A673 (cell line): ENCODE measurements at regions not wholly inside any gene's neighbourhood (a gene's known extent, or its start where the extent isn't known, plus 50 kb on each side); places are given as distances from the start of the nearest gene placed in this dataset.

ENCODE experiments used
- BruUV-seq: library from RNA; stranded (reverse); fragments of 400-500 nt; replicated peaks from 2 replicates; lab custom pipeline; 2021; lab: Mats Ljungman, UMichigan
- CTCF ChIA-PET: fragments of 300-600 bp; sonication (Branson Sonifier 250); formaldehyde crosslinking; loops from one replicate; lab custom pipeline; 2022; ENCODE audit warnings: antibody characterized with exemption; lab: Charles Lee
- POLR2A ChIA-PET: fragments of 300-600 bp; sonication (Branson Sonifier 250); formaldehyde crosslinking; loops from one replicate; lab custom pipeline; 2022; ENCODE audit warnings: antibody characterized with exemption; ENCODE audit not compliant: low non-redundant PET; lab: Charles Lee
- DNase-seq: peaks from one replicate; pipeline ENCODE4 v3.0.0-alpha.2; 2015; ENCODE audit warnings: low spot score
- H3K27ac ChIP-seq: fragments of 200-600 bp; sonication (generic); 2 replicates; pipeline ENCODE4 v1.5.1; 2016; ENCODE audit warnings: mixed run types, low read depth, mild to moderate bottlenecking, mixed read lengths, antibody characterized with exemption, low read length; ENCODE audit not compliant: poor library complexity, severe bottlenecking
- H3K27me3 ChIP-seq: fragments of 200-600 bp; sonication (generic); replicated peaks from 2 replicates; pipeline ENCODE4 v1.6.1; 2017; ENCODE audit warnings: mixed run types, low read depth, mild to moderate bottlenecking, mixed read lengths, antibody characterized with exemption, low read length; ENCODE audit not compliant: insufficient read depth, poor library complexity
- H3K36me3 ChIP-seq: fragments of 200-600 bp; sonication (generic); 2 replicates; pipeline ENCODE4 v1.6.1; 2016; ENCODE audit warnings: mixed run types, mild to moderate bottlenecking, mixed read lengths, antibody characterized with exemption, low read length; ENCODE audit not compliant: insufficient read depth, poor library complexity, severe bottlenecking
- H3K4me1 ChIP-seq: fragments of 200-600 bp; sonication (generic); 2 replicates; pipeline ENCODE4 v1.6.1; 2017; ENCODE audit warnings: mixed run types, mild to moderate bottlenecking, mixed read lengths, antibody characterized with exemption, low read length; ENCODE audit not compliant: insufficient read depth, poor library complexity, severe bottlenecking
- H3K4me3 ChIP-seq: fragments of 200-600 bp; sonication (generic); 2 replicates; pipeline ENCODE4 v1.5.1; 2016; ENCODE audit warnings: low read depth, mixed run types, mild to moderate bottlenecking, mixed read lengths, low read length; ENCODE audit not compliant: poor library complexity, severe bottlenecking
- H3K9me3 ChIP-seq: fragments of 200-600 bp; sonication (generic); 2 replicates; pipeline ENCODE4 v1.6.1; 2016; ENCODE audit warnings: mixed run types, low read depth, mild to moderate bottlenecking, mixed read lengths, antibody characterized with exemption, low read length; ENCODE audit not compliant: poor library complexity, severe bottlenecking
- CTCF ChIP-seq: fragments of 300-800, 200-600 bp; sonication (generic); conservative IDR thresholded peaks from 2 replicates; pipeline ENCODE4 v1.5.1; 2017; ENCODE audit warnings: low read depth, mild to moderate bottlenecking, antibody characterized with exemption, low read length, moderate library complexity, mixed read lengths
- EZH2 ChIP-seq: fragments of 200-600 bp; sonication (generic); IDR thresholded peaks from 2 replicates; pipeline ENCODE4 v1.6.1; 2017; ENCODE audit warnings: borderline replicate concordance, low read depth, mild to moderate bottlenecking, mixed read lengths, antibody characterized with exemption, low read length; ENCODE audit not compliant: poor library complexity, severe bottlenecking
- intact Hi-C: fragments of 100-400 bp; cut with micrococcal nuclease; formaldehyde crosslinking; loops from one replicate; pipeline ENCODE4 v1.10.0; 2022; ENCODE audit not compliant: unreplicated experiment

DNA sequence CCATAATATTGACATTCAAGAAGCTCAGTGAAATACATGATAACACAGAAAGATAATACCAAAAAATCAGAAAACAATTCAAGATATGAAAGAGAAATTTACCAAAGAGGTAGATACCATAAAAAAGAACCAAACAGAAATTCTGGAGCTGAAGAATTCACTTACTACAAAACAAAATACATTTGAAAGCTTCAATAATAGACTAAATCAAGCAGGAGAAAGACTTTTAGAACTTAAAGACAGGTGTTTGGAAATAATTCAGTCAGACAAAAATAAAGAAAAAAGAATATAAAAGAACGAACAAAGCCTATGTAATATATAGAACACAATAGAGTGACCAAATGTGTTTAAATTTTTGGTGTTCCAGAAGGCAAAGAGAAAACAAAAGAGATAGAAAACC lies 158.7 kb downstream of the MOBP start:
- intact Hi-C loops, result no loop called here

GRCh38 chr3:39631136-39631535 lies 163.7 kb downstream of the MOBP start:
- POLR2A ChIA-PET, result no interaction called here
- H3K9me3 ChIP-seq, result no peaks in the 10 kb centered on the region
- no TSS peak for BruUV-seq
- CTCF ChIA-PET, result no interaction called here
- intact Hi-C loops, result no loop called here
- DNase-seq, result no peak
- H3K27ac ChIP-seq, result no peak overlapping the region
- no peaks in the 10 kb centered on the region for H3K36me3 ChIP-seq
- no peak overlapping the region for H3K4me3 ChIP-seq
- TF ChIP-seq EZH2 (no peak), CTCF (no peak)
- no peaks in the 10 kb centered on the region for H3K4me1 ChIP-seq
- H3K27me3 ChIP-seq, result no peaks in the 10 kb centered on the region

More for the DNA sequence above, 158.7 kb downstream of the MOBP start:
- Histone ChIP-seq H3K27me3 (no peaks in the 10 kb centered on the region), H3K36me3 (no peaks in the 10 kb centered on the region), H3K27ac (no peak overlapping the region), H3K9me3 (no peaks in the 10 kb centered on the region), H3K4me3 (no peak overlapping the region), H3K4me1 (no peaks in the 10 kb centered on the region)
- DNase-seq, result no peak
- CTCF ChIA-PET, result no interaction called here
- TF ChIP-seq EZH2 (no peak), CTCF (no peak)
- BruUV-seq, result no TSS peak
- POLR2A ChIA-PET, result no interaction called here

DNA sequence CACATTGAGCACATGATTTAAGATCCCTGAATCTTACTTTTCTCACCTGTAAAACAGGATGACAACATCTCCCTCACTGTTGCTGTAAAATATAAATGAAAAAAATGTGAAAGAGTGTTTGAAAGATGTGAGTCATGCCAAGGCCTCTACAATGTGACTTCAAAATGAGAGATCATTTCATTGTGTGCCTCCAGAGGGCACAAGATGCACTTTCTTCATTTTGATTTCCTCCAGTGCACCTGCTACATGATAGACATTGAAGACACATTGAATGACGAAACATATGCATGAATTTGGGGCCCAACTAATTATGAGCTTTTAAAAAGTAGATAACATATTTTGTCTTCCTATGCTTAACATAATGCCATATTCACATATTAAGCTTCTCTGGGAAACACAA lies 170.3 kb downstream of the MOBP start:
- DNase-seq, result peak; percentile 31
- TF ChIP-seq EZH2, result no peak
- 0 out of 2 replicates have a peak, but pooled peaks have one; percentile 26 for TF ChIP-seq CTCF
- intact Hi-C loops, result no loop called here
- BruUV-seq, result no TSS peak
- no peaks in the 10 kb centered on the region for H3K9me3 ChIP-seq
- peaks cover 10% of the 10 kb centered on the region for H3K4me1 ChIP-seq
- H3K27me3 ChIP-seq, result no peaks in the 10 kb centered on the region
- H3K27ac ChIP-seq, result no peak overlapping the region
- ChIA-PET CTCF (no interaction called here), POLR2A (no interaction called here)
- H3K36me3 ChIP-seq, result no peaks in the 10 kb centered on the region
- no peak overlapping the region for H3K4me3 ChIP-seq
